Epithelial cell of esophagus (primary cell): ENCODE measurements at regions not wholly inside any gene's neighbourhood (a gene's known extent, or its start where the extent isn't known, plus 50 kb on each side); places are given as distances from the start of the nearest gene placed in this dataset.

Experiments used
- DNase-seq: peaks from one replicate; pipeline ENCODE4 v3.0.0; 2010; ENCODE audit warnings: low read depth
- H3K4me3 ChIP-seq: 2 replicates; pipeline ENCODE4 v1.5.1; 2011; ENCODE audit warnings: mild to moderate bottlenecking, low read length, control low read depth
- TF ChIP-seq, protein P1 (sequence below): IDR thresholded peaks from 2 replicates; pipeline ENCODE4 v1.5.1; 2011; ENCODE audit warnings: low read depth, mild to moderate bottlenecking, low read length, control low read depth, inconsistent platforms; ENCODE audit not compliant: insufficient read depth; ENCODE audit errors: missing control alignments

- no peak overlapping the region for H3K4me3 ChIP-seq
- TF ChIP-seq, protein P1, sequence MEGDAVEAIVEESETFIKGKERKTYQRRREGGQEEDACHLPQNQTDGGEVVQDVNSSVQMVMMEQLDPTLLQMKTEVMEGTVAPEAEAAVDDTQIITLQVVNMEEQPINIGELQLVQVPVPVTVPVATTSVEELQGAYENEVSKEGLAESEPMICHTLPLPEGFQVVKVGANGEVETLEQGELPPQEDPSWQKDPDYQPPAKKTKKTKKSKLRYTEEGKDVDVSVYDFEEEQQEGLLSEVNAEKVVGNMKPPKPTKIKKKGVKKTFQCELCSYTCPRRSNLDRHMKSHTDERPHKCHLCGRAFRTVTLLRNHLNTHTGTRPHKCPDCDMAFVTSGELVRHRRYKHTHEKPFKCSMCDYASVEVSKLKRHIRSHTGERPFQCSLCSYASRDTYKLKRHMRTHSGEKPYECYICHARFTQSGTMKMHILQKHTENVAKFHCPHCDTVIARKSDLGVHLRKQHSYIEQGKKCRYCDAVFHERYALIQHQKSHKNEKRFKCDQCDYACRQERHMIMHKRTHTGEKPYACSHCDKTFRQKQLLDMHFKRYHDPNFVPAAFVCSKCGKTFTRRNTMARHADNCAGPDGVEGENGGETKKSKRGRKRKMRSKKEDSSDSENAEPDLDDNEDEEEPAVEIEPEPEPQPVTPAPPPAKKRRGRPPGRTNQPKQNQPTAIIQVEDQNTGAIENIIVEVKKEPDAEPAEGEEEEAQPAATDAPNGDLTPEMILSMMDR = no peak
- DNase-seq = no peak
Observed at GRCh38 chr20:43252761-43253160, 63.1 kb upstream of the PTPRT start.

GRCh38 chr20:43248341-43248740 is 58.6 kb upstream of the PTPRT start:
- no peak overlapping the region for H3K4me3 ChIP-seq
- TF ChIP-seq, protein P1 = no peak
- no peak for DNase-seq

GRCh38 chr20:43247361-43247760 is 57.7 kb upstream of the PTPRT start:
- no peak for DNase-seq
- TF ChIP-seq, protein P1 = no peak
- no peak overlapping the region for H3K4me3 ChIP-seq

DNA sequence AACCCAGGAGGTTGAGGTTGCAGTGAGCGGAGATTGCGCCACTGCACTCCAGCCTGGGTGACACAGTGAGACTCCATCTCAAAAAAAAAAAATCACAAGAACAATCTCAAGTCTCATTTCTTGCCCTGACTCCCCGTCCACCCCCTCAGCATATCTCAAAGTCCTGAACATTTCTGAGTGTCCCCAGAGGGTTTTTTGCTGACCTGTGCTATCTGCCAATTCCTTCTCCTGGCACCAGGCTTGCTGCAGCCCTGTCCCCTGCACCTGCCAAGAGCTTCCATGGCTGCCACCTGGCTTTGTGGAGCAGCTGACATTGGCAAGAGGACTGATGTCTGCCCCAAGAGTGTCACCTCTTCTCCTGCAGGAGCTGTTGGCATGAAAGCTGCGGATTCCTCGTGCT is 54.9 kb upstream of the PTPRT start:
- H3K4me3 ChIP-seq = no peak overlapping the region
- no peak for DNase-seq
- TF ChIP-seq, protein P1 = no peak

DNA sequence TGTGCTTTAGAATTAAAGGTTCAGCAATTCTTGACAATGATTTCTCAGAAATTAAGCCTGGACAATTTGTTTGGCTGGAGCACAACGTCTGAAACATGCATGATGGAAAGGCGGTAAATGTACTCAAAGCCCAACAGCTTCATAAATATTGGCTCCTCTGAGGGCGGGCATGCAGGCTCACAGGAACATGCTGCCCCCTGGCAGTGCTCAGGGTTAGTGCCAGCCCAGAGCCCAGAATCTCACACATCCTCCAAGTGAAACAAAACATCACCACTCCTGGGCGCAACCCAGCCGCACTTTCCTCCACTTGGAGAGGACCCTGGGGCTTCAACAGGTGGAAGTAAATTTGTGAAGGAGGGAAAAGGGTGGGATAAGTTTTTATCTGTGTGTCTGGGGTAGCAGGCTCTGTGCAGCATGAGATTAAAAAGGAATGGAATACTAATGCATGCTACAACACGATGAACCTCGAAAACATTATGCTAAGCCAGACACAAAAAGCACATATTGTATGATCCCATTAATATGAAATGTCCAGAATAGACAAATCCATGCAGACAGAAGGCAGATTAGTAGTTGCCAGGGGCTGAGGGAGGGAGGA is 54.1 kb upstream of the PTPRT start:
- H3K4me3 ChIP-seq = no peak overlapping the region
- DNase-seq = no peak
- TF ChIP-seq, protein P1 = no peak

- H3K4me3 ChIP-seq = no peak overlapping the region
- TF ChIP-seq, protein P1 = no peak
- DNase-seq = no peak
Observed at GRCh38 chr20:43241057-43241702, 51.5 kb upstream of the PTPRT start.
